ENCODE measurements at regions not wholly inside any gene's neighbourhood (a gene's known extent, or its start where the extent isn't known, plus 50 kb on each side); places are given as distances from the start of the nearest gene placed in this dataset.

- Histone ChIP-seq H3K4me1 (ENCODE audit: control insufficient read depth in 1 of 2, insufficient read depth in 1 of 2, low read depth in 1 of 2, low read length in 1 of 2) (no peaks in the 10 kb centered on the region), H3K4me3 (ENCODE audit: low read depth in 1 of 2, low read length in 1 of 2) (no peak overlapping the region), H3K36me3 (no peaks in the 10 kb centered on the region), H3K27me3 (no peaks in the 10 kb centered on the region), H3K9me3 (no peaks in the 10 kb centered on the region), H3K27ac (no peak overlapping the region)
- TF ChIP-seq CTCF (IDR thresholded peaks at IDR 0.05): no peak
Observed at GRCh38 chr1:232139444-232139843, 490.5 kb downstream of the SIPA1L2 start.

GRCh38 chr1:232138044-232138443, 491.9 kb downstream of the SIPA1L2 start:
- Histone ChIP-seq H3K36me3 (no peaks in the 10 kb centered on the region), H3K27ac (no peak overlapping the region), H3K9me3 (no peaks in the 10 kb centered on the region), H3K27me3 (no peaks in the 10 kb centered on the region), H3K4me3 (ENCODE audit: low read depth in 1 of 2, low read length in 1 of 2) (no peak overlapping the region), H3K4me1 (ENCODE audit: control insufficient read depth in 1 of 2, insufficient read depth in 1 of 2, low read depth in 1 of 2, low read length in 1 of 2) (no peaks in the 10 kb centered on the region)
- no peak for TF ChIP-seq CTCF (IDR thresholded peaks at IDR 0.05)

GRCh38 chr1:232137066-232137465, 492.9 kb downstream of the SIPA1L2 start:
- H3K4me3 ChIP-seq (ENCODE audit: low read depth in 1 of 2, low read length in 1 of 2): no peak overlapping the region
- no peaks in the 10 kb centered on the region for H3K27me3 ChIP-seq
- H3K36me3 ChIP-seq: no peaks in the 10 kb centered on the region
- H3K9me3 ChIP-seq: no peaks in the 10 kb centered on the region
- no peaks in the 10 kb centered on the region for H3K4me1 ChIP-seq (ENCODE audit: control insufficient read depth in 1 of 2, insufficient read depth in 1 of 2, low read depth in 1 of 2, low read length in 1 of 2)
- TF ChIP-seq CTCF (IDR thresholded peaks at IDR 0.05): no peak
- no peak overlapping the region for H3K27ac ChIP-seq

GRCh38 chr1:232136136-232136535, 493.8 kb downstream of the SIPA1L2 start:
- Histone ChIP-seq H3K9me3 (no peaks in the 10 kb centered on the region), H3K4me3 (ENCODE audit: low read depth in 1 of 2, low read length in 1 of 2) (no peak overlapping the region), H3K27ac (no peak overlapping the region), H3K4me1 (ENCODE audit: control insufficient read depth in 1 of 2, insufficient read depth in 1 of 2, low read depth in 1 of 2, low read length in 1 of 2) (no peaks in the 10 kb centered on the region), H3K27me3 (no peaks in the 10 kb centered on the region), H3K36me3 (no peaks in the 10 kb centered on the region)
- TF ChIP-seq CTCF (IDR thresholded peaks at IDR 0.05): no peak

GRCh38 chr1:232134365-232134764, 495.6 kb downstream of the SIPA1L2 start:
- no peak for TF ChIP-seq CTCF (IDR thresholded peaks at IDR 0.05)
- Histone ChIP-seq H3K36me3 (no peaks in the 10 kb centered on the region), H3K27ac (no peak overlapping the region), H3K9me3 (no peaks in the 10 kb centered on the region), H3K27me3 (no peaks in the 10 kb centered on the region), H3K4me1 (ENCODE audit: control insufficient read depth in 1 of 2, insufficient read depth in 1 of 2, low read depth in 1 of 2, low read length in 1 of 2) (no peaks in the 10 kb centered on the region), H3K4me3 (ENCODE audit: low read depth in 1 of 2, low read length in 1 of 2) (no peak overlapping the region)

GRCh38 chr1:232132572-232132971, 497.4 kb downstream of the SIPA1L2 start:
- H3K36me3 ChIP-seq: no peaks in the 10 kb centered on the region
- no peaks in the 10 kb centered on the region for H3K27me3 ChIP-seq
- TF ChIP-seq CTCF (IDR thresholded peaks at IDR 0.05): no peak
- H3K4me3 ChIP-seq (ENCODE audit: low read depth in 1 of 2, low read length in 1 of 2): no peak overlapping the region
- no peak overlapping the region for H3K27ac ChIP-seq
- H3K9me3 ChIP-seq: no peaks in the 10 kb centered on the region
- H3K4me1 ChIP-seq (ENCODE audit: control insufficient read depth in 1 of 2, insufficient read depth in 1 of 2, low read depth in 1 of 2, low read length in 1 of 2): no peaks in the 10 kb centered on the region
